Tibial nerve (tissue), 4 donors: ENCODE measurements at regions not wholly inside any gene's neighbourhood (a gene's known extent, or its start where the extent isn't known, plus 50 kb on each side); places are given as distances from the start of the nearest gene placed in this dataset.

Experiments used
- CTCF ChIP-seq, 5 experiments: fragments of 200-600 bp in 3 of 5; fragments of 450-650 bp in 2 of 5; sonication (generic) in 3 of 5; IDR thresholded peaks; one replicate each; pipeline ENCODE4 v1.5.1; 2016 to 2019; ENCODE audit warnings: antibody characterized with exemption in 5 of 5, mild to moderate bottlenecking in 3 of 5, moderate library complexity in 2 of 5
- EP300 ChIP-seq, 2 donors: sonication (generic); formaldehyde crosslinking; IDR thresholded peaks; one replicate each; pipeline ENCODE4 v1.6.1; 2017; ENCODE audit warnings: antibody characterized with exemption in 2 of 2, mild to moderate bottlenecking in 1 of 2
- POLR2A ChIP-seq, 2 donors: fragments of 450-650 bp; IDR thresholded peaks; one replicate each; pipeline ENCODE4 v1.6.1; 2017; ENCODE audit warnings: antibody characterized with exemption in 2 of 2, mild to moderate bottlenecking in 2 of 2, moderate library complexity in 2 of 2

- no peak for TF ChIP-seq POLR2A (IDR thresholded peaks at IDR 0.05)
- no peak for TF ChIP-seq CTCF (IDR thresholded peaks at IDR 0.05)
- TF ChIP-seq EP300 (IDR thresholded peaks at IDR 0.05), result no peak
Observed at GRCh38 chr16:35194681-35195080, 1735.3 kb downstream of the TP53TG3F start.
